HG03135 (cell line): ENCODE measurements at regions not wholly inside any gene's neighbourhood (a gene's known extent, or its start where the extent isn't known, plus 50 kb on each side); places are given as distances from the start of the nearest gene placed in this dataset.

Experiments
- ATAC-seq: cut with Tn5 transposase; IDR thresholded peaks from one replicate; pipeline ENCODE4 v1.9.1; 2021; ENCODE audit warnings: mild to moderate bottlenecking, moderate library complexity; ENCODE audit not compliant: unreplicated experiment

DNA sequence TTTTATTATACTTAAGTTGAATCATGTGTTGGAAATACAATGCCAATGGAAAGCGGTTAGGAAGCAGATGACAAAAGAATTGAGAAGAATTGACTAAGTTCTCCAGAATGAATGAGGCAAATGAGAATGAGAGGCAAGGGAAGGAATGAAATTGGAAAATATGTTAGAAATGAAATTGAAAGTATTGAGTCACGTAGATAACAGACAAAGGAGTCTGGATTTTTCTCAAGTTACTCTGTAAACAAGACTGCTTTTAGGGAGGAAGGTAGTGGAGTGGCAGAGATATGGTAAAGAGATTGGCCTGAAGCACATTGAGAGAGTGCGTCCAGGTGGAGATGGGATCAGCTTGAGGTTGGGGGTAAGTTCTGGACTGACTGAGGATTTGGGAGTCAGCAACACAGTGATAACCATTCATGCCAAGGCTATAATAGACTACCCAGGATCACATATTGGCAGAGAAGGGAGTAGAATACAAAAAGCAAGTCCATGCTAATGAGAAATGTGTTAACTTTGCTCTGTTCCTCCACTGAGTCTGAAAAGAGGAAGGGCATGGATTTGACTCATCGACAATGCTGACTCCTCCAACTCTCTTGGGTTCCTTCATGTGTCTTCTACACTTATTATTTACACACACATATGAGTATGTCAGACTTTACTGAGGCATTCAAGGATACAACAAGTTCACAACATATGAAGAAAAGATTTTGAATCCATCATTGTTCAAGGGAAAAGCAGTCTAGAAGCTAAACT lies 814.2 kb upstream of the ZNF608 start:
- no peak for ATAC-seq

DNA sequence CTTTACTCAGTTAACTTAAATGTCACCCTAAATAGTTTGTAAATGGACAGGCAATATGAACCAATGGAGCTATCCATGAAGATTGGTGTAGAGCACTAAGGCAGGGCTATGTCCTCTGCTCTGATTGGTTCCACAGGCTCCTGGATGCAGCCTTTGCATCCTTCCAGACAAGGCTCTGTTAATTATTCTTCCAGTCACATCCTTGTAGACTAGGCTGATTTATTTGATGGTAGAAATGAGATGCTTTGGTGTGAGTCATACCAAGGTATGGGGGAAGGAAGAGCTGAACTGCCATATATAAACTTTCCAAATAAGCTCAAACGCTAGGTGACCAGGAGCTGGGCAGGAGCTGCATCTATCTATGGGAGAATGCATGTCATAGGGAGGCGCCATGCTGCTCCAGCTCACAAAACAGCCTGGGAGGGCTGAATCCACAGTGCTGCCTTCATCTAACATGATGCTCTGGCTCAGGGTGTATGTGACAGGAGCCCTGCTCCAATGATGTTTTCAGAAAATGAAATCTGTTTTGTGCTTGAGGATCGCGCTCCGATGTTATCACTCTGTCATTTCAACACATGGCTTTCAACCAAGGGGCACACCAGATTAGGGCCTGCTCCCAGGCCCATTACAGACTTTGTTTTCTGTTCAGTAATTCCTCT lies 818.0 kb upstream of the ZNF608 start:
- no peak for ATAC-seq

DNA sequence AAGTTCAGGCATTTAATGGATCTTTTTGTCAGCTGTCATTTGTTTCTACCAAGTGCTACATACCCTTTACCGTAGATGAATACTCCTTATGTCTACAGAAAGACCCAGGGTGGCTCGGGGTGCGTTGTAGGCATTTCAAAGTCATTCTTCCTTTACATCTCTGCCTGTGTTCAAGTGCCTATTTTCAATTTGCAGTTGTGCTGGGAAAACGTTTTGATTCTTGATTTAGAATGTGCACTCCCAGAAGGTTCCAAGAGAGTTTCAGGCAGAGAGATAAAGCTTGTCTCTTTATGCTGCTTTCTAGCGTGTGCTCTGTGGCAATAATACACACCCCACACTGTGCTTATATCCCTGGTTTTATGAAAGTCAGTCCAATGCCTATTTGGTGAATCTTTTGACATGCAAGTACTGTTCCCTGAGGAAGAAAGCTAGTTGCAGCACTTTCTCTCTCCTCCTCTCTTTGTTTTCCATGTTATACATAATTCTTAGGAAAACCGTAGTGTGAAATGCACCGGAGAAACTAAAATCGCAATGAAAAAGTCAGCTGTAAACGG lies 828.1 kb upstream of the ZNF608 start:
- ATAC-seq, result no peak

DNA sequence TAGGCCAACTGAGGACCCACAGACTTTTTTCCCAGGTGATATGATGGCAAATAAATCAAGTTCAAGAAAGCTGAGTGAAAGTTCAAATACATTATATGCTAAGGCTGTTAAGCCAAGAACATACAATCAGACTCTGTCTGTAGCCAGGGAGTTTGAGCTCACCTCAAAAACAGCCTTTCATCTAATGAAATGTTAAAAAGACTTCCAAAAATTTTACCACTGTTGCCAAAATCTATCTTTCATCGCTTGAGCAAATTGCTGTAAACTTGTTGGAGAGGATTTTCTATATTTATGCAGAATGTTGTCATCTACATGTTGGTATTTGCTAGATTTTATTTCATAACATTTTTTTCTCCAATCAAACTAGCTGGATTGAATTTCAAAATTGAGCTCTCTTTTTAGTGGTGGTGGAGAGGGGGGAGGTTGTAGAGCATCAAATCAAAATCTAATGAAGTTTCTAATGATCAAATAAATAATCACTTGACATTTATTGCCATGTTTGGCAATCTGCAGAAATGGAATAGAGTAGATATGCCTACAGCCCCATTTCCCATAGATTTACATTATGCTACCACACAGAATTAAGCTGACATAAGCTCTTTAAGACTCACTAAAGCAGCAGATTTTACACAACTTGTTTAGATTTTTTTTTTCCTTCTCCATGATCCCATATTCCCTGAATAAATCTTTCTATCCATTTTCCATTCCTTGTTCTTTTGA lies 828.9 kb upstream of the ZNF608 start:
- no peak for ATAC-seq

DNA sequence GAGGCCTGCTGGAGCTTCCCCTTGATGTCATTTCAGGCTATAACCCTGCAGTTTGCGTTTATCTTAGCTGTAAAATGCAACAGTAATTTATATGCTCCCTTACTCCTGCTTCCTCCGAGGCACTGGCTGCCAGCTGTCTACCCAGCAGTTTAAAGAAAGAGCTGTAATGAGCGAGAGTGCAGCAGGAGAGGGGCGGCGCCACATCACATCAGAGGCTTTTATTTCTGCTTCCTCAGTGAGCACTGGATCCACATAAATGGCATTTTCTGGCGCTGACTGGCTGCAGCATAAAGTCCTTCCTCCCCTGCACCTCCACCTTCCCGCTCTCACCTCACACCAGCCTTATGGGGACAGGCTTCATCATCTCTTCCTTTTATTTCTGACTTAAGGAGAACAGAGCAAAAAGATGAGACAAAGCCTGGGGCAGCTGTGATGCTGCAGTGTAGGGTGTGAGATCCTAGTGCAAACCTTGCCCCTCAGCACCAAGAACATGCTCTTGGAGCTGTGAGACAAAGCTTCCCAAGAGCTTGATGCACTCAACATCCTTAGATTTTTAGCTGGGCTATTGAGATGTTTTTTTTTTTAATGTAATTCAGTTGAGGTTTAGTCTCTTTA lies 829.6 kb upstream of the ZNF608 start:
- no peak for ATAC-seq

DNA sequence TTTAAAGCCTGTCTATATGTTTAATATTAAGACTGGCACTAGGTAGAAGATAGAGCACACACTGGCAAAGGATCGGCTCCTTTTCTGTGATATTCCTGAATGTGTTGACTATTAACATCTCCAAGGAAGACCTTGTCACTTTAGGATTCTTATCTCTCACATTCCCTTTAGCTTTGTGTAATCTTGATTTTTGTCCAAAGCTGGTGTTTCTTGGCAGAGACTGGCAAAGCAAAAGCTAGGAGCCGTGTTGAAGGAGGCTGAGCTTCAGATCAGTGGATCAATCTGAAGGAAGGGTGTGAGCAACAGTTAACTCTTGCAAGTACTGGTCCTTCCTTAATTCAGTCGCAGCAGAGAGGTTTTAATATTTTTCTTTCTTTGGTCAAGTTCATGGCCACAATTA lies 830.4 kb upstream of the ZNF608 start:
- ATAC-seq, result no peak

DNA sequence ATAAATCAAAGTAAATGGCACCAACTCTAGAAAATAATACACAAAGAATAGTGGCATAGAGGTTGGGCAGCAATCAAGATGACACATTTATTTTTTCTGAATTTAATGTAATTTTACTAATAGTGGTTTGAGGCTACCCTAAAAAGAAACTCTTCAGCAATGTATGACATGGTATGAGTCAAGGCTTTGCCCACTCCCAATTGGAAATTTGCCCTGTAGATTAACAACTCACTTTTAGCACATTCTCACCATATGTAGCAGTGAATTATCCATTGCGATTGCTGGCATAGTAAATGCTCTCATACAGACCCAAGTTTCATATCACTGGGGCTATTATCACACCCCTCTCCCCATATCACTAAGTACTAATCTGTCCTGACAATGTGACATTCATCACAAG lies 832.1 kb upstream of the ZNF608 start:
- ATAC-seq, result no peak

DNA sequence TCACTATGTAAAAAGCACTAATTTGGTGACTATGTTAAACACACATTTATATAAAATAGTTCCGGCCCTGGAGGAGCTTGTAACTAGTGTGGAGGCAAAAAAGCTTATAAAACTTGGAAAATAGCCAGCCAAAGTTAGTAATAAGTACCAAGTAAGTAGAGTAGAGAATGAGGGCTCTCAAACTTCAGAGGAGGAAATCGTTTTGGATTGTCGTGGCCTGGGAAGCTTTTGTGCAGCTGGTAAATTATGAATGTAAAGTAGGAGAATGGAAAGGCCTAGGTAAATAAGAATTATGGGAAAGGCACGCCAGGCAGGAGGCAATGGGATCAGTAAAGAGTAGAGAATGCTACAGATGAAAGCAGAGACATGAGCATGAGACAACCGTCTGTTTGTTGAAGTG lies 832.7 kb upstream of the ZNF608 start:
- ATAC-seq, result no peak

DNA sequence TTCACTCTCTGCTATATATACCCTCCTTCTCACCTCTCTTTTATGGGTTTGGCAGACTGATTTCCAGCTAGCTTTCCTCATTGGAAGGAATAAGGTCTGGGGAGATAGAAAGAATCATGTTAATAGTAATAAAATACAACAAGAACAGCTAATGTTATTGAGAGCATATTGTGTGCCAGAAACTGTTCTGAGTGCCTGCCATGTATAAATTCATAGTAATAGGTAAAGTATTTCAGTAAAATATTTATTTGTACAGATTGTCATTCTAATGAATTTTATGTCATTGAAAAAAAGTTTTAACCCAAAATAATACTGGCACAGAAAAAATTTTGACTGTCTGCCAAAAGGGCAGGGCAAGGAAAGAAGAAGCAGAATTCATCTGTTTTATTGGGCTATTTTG lies 834.9 kb upstream of the ZNF608 start:
- ATAC-seq, result no peak

DNA sequence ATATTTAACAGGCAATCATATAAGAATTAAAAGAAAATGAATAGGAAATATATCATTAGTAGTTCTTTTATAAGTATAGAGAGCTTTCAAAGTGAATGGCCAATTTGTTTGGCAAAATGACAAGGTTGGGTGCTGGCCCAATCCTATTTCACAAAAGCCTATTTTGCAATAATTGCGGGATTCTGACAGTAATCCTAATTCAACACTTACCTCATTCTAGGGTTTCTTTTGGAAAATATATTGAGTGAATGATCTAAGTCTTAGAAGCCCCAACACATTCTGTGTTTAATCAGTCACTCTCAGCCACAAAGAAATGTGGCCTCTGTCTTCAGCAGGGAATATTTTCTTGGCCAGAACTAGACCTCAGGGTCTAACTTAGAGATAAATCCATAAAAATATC lies 835.9 kb upstream of the ZNF608 start:
- no peak for ATAC-seq

DNA sequence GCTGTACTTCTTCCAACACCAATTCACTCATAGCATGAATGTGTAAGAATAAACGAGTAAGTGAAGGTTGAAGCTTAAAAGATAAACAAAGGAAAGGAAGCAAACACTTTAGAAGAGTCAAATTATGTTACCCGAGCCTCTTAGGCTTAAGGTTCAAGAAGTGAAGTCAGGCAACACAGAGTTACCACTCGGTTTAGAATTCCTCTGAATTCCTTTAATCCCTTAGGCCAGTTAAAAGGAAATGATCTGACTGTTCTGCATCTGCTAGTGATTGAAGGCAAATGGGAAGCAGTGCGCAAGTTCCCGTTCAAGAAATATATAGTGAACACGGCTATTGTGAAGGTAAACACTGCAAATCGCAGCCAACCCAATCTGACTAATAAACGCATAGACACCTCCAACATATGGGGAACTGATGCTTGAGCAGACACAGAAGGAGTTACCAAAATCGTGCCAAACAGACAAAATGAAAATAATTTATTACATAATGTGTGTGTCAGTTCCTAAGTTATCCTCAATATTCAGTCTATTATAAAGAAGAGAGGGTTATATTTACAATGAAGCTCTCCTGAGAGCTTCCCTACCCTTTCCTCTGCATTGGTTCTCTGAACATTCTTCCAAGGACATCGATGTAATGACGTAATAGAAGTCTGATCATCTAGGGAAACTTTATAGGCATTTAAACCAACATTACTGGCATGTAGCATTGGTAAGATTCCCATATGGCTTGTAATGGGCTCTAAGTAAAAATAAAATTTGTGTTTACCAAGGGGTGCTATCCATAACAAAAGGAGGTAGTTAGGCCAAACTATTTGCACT lies 837.1 kb upstream of the ZNF608 start:
- ATAC-seq, result no peak

DNA sequence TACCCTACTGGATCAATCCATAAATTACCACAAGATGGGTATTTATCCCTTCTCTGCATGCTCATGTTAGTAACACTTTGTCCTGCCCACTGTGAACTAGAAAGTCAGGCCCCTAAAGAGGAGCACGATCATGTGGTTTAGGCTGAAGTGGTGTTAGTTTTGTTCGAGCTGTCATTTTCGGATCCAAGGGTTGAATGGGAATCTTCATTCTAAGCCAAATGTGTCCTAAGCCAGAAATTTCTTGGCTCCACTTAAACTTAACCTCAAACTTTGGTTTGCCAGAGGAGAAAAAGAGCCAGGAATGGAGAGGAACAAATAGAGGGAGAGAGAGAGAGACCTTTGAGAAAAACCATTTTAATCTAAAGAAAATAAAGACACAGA lies 837.7 kb upstream of the ZNF608 start:
- ATAC-seq, result no peak

DNA sequence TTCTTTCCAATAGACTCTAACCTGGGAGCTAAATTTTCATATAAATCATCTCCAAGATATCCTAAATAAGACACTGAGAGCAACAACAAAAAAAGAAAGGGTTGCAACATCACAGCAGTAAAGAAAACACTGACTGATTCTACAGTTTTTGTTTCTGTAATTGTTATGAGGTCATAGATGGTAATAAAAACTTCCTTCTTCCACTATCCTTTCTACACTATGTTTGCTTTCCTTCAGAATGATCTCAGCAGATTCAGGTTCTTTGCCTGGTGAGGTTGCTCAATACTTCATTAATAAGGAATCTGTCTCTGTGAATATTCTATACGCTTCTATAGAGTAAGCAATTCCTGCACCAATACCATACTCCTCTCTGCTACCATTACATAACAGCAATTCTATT lies 835.6 kb upstream of the GRAMD2B start:
- no peak for ATAC-seq

DNA sequence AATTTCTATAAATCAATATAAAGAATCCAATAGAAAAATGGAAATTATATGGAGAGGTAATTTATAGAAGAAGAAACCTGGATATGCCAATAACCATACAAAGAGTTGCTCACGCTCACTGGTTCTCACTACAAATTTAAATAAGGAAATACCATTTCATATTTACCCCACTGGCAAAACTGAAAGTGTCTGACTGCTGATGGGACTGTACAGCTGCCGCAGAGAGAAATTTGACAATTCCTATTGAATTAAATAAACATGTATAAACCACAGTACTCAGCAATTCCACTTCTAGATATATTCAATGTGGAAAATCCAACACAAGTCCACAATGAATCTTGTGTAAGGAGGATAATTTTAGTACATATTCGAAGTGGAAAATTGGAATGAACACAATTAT lies 830.4 kb upstream of the GRAMD2B start:
- ATAC-seq, result no peak

DNA sequence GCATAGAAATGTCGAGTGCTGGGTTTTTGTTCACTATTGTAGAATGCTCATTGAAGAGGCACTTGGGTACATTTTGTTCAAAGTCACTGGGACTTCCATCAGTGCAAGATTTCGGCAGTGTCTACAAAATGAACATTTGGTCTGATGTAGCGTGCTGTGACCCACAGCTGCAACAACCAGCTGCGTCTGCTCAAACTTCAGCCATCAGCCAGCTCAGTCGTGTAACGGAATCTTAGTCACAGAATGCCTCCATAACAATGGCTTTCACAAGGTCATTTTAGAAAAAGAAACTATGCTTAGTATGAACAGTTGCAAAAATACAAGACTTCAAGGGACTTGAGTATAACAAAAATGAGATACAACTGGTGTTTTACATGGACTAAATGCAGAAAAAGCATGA lies 828.1 kb upstream of the GRAMD2B start:
- no peak for ATAC-seq

DNA sequence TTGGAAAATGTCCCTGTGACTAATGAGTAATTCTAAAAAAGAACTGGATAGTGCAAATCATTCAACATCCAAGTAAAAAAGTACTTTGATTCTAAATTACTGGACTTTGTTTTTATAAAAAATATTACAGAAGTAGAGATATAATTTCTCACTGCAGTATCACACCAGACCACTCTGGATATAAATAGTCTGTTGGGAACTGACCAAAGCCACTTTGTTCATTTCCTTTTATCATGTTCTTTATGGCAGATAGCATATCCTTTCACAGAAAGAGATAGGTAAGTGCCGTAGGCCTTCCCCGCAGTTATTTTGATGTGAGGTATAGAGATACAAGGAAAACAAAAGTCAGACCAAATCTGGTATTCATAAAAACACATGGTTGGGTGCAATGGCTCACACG lies 827.4 kb upstream of the GRAMD2B start:
- no peak for ATAC-seq

DNA sequence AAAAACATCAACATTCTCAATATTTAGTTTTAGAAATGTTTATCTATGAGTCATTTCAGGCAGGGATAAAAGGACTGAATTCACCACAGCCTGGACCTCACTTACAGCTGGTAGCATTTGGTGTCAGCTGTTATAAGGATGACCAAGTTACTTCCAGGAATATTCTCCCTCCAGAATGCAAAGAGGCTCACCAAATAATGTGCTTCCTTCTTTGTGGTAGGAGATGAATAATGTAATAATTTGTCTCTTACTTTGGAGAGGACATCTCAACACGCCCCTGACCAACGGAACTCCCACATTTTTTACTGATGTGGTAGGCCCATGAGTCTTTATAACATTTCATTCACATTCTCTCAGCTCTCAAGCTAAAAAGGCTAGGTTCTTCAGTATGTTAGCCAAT lies 825.9 kb upstream of the GRAMD2B start:
- no peak for ATAC-seq

DNA sequence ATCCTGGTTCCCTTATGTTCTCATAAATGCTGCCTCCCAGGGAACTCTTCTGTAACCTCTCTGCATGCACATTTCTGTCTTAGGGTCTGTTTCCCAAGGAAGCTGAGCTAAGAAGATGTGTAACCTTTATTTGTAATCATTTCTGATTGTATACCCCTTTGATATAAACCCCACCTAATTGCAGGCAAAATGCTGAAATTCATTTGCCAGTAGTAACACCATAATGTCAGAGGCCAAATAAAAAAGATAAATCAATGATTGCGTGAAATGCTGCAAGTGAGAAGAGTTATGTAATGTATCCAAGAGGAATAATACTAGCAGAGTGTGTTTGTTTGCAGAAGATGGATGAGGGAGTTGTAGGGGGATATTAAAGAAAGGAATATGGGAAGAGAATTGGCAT lies 822.6 kb upstream of the GRAMD2B start:
- no peak for ATAC-seq

DNA sequence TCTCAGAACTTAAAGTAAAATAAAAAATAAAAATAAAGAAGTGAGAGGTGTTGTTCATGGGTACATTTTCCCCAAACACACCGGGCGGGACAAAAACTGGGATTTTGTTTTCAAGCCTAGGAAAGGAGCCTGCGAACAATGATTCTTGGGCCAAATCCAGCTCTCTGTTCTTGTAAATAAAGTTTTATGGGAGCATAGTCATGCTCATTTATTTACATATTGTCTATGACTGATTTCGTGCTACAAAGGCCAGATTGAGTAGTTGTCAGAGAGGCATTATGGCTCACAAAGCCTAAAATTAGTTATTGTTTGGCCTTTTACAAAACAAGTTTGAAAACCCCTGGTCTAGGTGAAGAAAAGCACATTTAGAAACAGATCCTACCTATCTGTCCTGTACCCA lies 821.0 kb upstream of the GRAMD2B start:
- no peak for ATAC-seq

DNA sequence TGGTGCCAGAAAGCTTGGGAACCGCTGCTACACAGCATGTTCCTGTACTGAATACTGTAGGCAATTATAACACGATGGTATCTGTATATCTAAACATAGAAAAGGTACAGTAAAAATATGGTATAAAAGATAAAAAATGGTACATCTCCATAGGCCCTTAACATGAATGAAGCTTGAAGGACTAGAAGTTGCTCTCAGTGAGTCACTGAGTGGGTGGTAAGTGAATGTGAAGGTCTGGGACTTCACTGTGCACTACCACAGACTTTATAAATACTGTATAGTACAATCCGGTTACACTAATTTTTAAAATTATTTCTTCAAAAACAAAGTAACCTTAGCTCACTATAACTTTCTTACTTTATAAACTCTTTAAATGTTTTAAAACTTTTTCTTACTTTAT lies 819.9 kb upstream of the GRAMD2B start:
- no peak for ATAC-seq

DNA sequence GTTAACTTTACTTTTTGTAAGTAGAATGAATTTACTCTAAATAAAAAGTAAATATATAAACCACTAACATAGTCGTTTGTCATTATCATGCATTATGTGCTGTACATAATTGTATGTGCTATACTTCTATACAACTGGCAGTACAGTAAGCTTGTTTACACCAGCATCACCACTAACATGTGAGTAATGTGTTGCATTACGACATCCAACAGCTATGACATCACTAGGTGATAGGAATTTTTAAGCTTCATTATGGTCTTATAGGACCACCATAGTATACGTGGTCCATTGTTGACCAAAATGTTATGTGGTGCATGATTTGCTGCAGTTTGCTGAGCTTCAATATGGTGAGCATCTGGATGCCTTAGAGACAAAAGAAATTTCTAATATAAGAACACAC lies 819.1 kb upstream of the GRAMD2B start:
- ATAC-seq, result no peak
